ENCODE measurements at regions not wholly inside any gene's neighbourhood (a gene's known extent, or its start where the extent isn't known, plus 50 kb on each side); places are given as distances from the start of the nearest gene placed in this dataset.
"Not testable (repeated sequence)": the region's sequence is repeated elsewhere in the genome, so short reads cannot be mapped to it uniquely, and the experiment has no call there.

- DNase-seq (ENCODE audit: low spot score): no peak
Observed at GRCh38 chr20:53693262-53693871, 99.7 kb upstream of the ZNF217 start.

- peak; percentile 41 for DNase-seq (ENCODE audit: low spot score)
Observed at GRCh38 chr20:53692465-53693067, 98.9 kb upstream of the ZNF217 start.

GRCh38 chr20:53691811-53692192 lies 98.2 kb upstream of the ZNF217 start:
- DNase-seq (ENCODE audit: low spot score): no peak

GRCh38 chr20:53691060-53691810 lies 97.6 kb upstream of the ZNF217 start:
- DNase-seq (ENCODE audit: low spot score): no peak

GRCh38 chr20:53688085-53688484 lies 94.4 kb upstream of the ZNF217 start:
- no peak for DNase-seq (ENCODE audit: low spot score)

GRCh38 chr20:53685070-53685595 lies 91.5 kb upstream of the ZNF217 start:
- DNase-seq (ENCODE audit: low spot score): no peak

GRCh38 chr20:53683506-53683905 lies 89.9 kb upstream of the ZNF217 start:
- DNase-seq (ENCODE audit: low spot score): no peak

- no peak for DNase-seq (ENCODE audit: low spot score)
Observed at GRCh38 chr20:53681352-53682212, 87.9 kb upstream of the ZNF217 start.

- DNase-seq (ENCODE audit: low spot score): no peak
Observed at GRCh38 chr20:53679597-53680309, 86.1 kb upstream of the ZNF217 start.

GRCh38 chr20:53678990-53679596 lies 85.5 kb upstream of the ZNF217 start:
- DNase-seq (ENCODE audit: low spot score): no peak

GRCh38 chr20:53678315-53678989 lies 84.8 kb upstream of the ZNF217 start:
- no peak for DNase-seq (ENCODE audit: low spot score)

- no peak for DNase-seq (ENCODE audit: low spot score)
Observed at GRCh38 chr20:53677447-53678314, 84.0 kb upstream of the ZNF217 start.

GRCh38 chr20:53676987-53677386 lies 83.3 kb upstream of the ZNF217 start:
- DNase-seq (ENCODE audit: low spot score): no peak

- DNase-seq (ENCODE audit: low spot score): no peak
Observed at GRCh38 chr20:53676519-53676822, 82.8 kb upstream of the ZNF217 start.

GRCh38 chr20:53672484-53673129 lies 79.0 kb upstream of the ZNF217 start:
- DNase-seq (ENCODE audit: low spot score): no peak

- DNase-seq (ENCODE audit: low spot score): no peak
Observed at GRCh38 chr20:53671370-53671769, 77.7 kb upstream of the ZNF217 start.

GRCh38 chr20:53669517-53670313 lies 76.1 kb upstream of the ZNF217 start:
- DNase-seq (ENCODE audit: low spot score): not testable (repeated sequence)

GRCh38 chr20:53668992-53669391 lies 75.4 kb upstream of the ZNF217 start:
- DNase-seq (ENCODE audit: low spot score): no peak
